Keratinocyte (primary cell): ENCODE measurements at regions not wholly inside any gene's neighbourhood (a gene's known extent, or its start where the extent isn't known, plus 50 kb on each side); places are given as distances from the start of the nearest gene placed in this dataset.

Experiments used
- EZH2 ChIP-seq: IDR thresholded peaks from one replicate; pipeline ENCODE4 v1.6.1; 2012; ENCODE audit warnings: inconsistent platforms, mild to moderate bottlenecking, low read length, moderate library complexity
- TF ChIP-seq, protein P1 (sequence below), 3 experiments: IDR thresholded peaks in 1 of 3; conservative IDR thresholded peaks in 1 of 3; optimal IDR thresholded peaks in 1 of 3; 2 replicates in 2 of 3; 3 replicates in 1 of 3; pipeline versions ENCODE3 to v1.5.1; 2011; ENCODE audit warnings: low read length in 3 of 3, mild to moderate bottlenecking in 3 of 3, moderate library complexity in 2 of 3, control low read depth in 1 of 3, inconsistent platforms in 1 of 3; ENCODE audit not compliant: insufficient read depth in 2 of 3; ENCODE audit errors: extremely low read depth in 1 of 3

DNA sequence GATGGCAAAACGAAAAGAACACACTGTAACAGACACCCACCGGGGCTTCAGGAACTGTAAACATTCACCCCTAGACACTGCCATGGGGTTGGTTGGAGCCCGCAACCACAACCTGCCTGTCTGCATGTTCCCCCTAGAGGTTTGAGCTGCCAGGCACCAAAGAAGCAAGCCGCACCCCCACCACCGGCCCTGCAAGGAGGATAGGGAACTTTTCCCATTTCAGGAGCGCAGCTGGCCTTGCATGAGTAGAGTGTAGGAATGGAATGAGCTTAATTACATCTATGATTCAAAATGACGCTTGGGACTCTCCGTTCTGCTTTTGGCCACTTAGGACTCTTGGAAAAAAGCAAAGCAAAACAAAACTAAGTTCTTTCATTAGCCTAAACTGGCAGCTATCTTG lies 243.6 kb upstream of the CTSO start:
- TF ChIP-seq, protein P1, sequence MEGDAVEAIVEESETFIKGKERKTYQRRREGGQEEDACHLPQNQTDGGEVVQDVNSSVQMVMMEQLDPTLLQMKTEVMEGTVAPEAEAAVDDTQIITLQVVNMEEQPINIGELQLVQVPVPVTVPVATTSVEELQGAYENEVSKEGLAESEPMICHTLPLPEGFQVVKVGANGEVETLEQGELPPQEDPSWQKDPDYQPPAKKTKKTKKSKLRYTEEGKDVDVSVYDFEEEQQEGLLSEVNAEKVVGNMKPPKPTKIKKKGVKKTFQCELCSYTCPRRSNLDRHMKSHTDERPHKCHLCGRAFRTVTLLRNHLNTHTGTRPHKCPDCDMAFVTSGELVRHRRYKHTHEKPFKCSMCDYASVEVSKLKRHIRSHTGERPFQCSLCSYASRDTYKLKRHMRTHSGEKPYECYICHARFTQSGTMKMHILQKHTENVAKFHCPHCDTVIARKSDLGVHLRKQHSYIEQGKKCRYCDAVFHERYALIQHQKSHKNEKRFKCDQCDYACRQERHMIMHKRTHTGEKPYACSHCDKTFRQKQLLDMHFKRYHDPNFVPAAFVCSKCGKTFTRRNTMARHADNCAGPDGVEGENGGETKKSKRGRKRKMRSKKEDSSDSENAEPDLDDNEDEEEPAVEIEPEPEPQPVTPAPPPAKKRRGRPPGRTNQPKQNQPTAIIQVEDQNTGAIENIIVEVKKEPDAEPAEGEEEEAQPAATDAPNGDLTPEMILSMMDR (optimal IDR thresholded peaks at IDR 0.05 in 1 of 3, IDR thresholded peaks at IDR 0.05 in 1 of 3, conservative IDR thresholded peaks at IDR 0.05 in 1 of 3; ENCODE audit: extremely low read depth in 1 of 3, insufficient read depth in 2 of 3, low read length in 3 of 3) = no peak
- TF ChIP-seq EZH2 = no peak
